Uterus (tissue), 3 donors: ENCODE measurements at regions not wholly inside any gene's neighbourhood (a gene's known extent, or its start where the extent isn't known, plus 50 kb on each side); places are given as distances from the start of the nearest gene placed in this dataset.
"Not testable (repeated sequence)": the region's sequence is repeated elsewhere in the genome, so short reads cannot be mapped to it uniquely, and the experiment has no call there.

Experiments used
- DNase-seq, 2 donors: peaks; one replicate each; pipeline ENCODE4 v3.0.0-alpha.2; 2019 to 2020
- H3K27ac ChIP-seq, 2 donors: fragments of 200-600 bp; sonication (generic); 1 replicate in 1 of 2; 2 replicates in 1 of 2; pipeline ENCODE4 v1.5.1; 2016 to 2018
- H3K27me3 ChIP-seq, 2 donors: fragments of 200-600 bp; sonication (generic); one replicate each; pipeline ENCODE4 v1.5.1; 2018 to 2019; ENCODE audit warnings: control low read depth in 1 of 2
- H3K36me3 ChIP-seq, 2 donors: fragments of 200-600 bp; sonication (generic); one replicate each; pipeline ENCODE4 v1.5.1; 2019; ENCODE audit warnings: control low read depth in 1 of 2
- H3K4me1 ChIP-seq, 2 donors: fragments of 200-600 bp; sonication (generic); one replicate each; pipeline ENCODE4 v1.5.1; 2018 to 2019; ENCODE audit warnings: control low read depth in 1 of 2
- H3K4me3 ChIP-seq, 2 donors: fragments of 200-600 bp; sonication (generic); 1 replicate in 1 of 2; 2 replicates in 1 of 2; pipeline ENCODE4 v1.5.1; 2018 to 2019; ENCODE audit warnings: mild to moderate bottlenecking in 1 of 2
- H3K9me3 ChIP-seq, 2 donors: fragments of 200-600 bp; sonication (generic); one replicate each; pipeline ENCODE4 v1.5.1; 2019; ENCODE audit warnings: control low read depth in 1 of 2
- intact Hi-C: fragments of 100-400 bp; cut with DNase I; formaldehyde crosslinking; loops from one replicate; pipeline ENCODE4 v1.15.1; 2023; ENCODE audit warnings: low total_unique reads
- donor health status: DM: yes; HTN: yes; CAD: no.

GRCh38 chr4:49323573-49323940 lies 337.5 kb downstream of the CWH43 start:
- H3K4me3 ChIP-seq, H3K4me1 ChIP-seq, H3K9me3 ChIP-seq, DNase-seq, H3K27me3 ChIP-seq, intact Hi-C loops, H3K27ac ChIP-seq, H3K36me3 ChIP-seq: not testable (repeated sequence)
